ENCODE measurements at regions not wholly inside any gene's neighbourhood (a gene's known extent, or its start where the extent isn't known, plus 50 kb on each side); places are given as distances from the start of the nearest gene placed in this dataset.

DNA sequence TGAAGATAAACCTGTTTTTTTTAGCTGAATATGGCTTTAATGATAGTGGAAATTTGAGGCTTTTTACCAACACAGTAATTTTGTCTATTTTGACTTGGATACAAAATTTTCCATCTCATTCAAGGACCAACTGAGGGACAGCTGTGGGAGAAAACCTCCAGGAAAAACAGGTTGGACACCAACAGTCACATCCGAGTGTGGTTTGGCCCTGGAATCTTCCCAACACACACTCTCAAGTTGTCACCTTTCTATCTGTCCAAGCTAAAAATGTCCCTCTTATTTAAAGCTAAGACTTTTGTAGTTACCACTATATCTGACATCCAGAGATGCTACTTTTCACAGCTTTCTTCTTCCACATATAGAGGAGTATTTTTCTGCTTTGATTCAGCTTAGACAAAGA lies 404.9 kb downstream of the PCDH7 start:
- DNase-seq, result no peak
- Mint-ChIP-seq H3K4me3 (no peak overlapping the region), H3K27me3 (no peaks in the 10 kb centered on the region), H3K36me3 (no peaks in the 10 kb centered on the region), H3K4me1 (no peaks in the 10 kb centered on the region), H3K9me3 (peaks cover 3% of the 10 kb centered on the region), H3K27ac (no peak overlapping the region)

DNA sequence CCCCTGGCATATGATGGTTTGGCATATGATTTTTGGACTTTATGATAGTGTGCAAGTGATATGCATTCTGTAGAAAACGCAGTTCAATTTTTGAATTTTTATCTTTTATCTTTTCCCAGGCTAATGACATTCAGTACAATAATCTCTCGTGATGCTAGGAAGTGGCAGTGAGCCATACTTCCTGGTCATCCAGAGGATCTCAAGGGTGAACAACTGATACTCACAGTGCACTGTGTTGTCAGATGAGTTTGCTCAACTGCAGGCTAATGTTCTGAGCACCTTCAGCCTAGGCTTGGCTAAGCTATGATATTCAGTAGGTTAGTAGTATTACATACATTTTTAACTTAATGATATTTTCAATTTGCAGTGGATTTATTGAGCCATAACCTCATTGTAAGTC lies 405.3 kb downstream of the PCDH7 start:
- Mint-ChIP-seq H3K4me1 (no peaks in the 10 kb centered on the region), H3K4me3 (no peak overlapping the region), H3K27ac (no peak overlapping the region)

DNA sequence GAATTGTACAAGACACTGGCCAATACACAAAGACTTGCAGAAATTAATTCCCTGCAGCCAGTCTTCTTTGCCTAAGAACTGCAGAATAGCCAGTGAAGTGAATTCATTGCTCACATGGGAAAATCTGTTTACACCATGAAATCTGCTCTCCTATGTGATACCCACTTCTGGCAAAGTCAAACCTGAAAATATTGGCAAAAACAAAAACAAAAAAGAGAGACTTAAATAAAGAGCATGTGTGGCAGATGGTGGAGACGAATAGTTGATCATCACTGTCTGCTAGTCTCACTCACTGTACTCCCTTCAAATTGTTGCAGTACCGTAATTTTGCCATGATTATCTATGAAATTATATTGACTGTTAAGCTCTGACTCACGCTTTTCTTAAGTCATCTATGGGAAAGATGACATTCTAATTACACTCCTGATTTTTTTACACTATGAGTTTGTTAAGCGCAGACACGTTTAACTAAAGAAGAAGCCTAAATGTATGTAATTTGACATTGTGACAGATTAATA lies 406.8 kb downstream of the PCDH7 start:
- no peaks in the 10 kb centered on the region for H3K36me3 Mint-ChIP-seq
- no peaks in the 10 kb centered on the region for H3K27me3 Mint-ChIP-seq
- H3K4me1 Mint-ChIP-seq, result no peaks in the 10 kb centered on the region
- H3K9me3 Mint-ChIP-seq, result peaks cover 3% of the 10 kb centered on the region
- DNase-seq, result no peak
- H3K4me3 Mint-ChIP-seq, result no peak overlapping the region
- H3K27ac Mint-ChIP-seq, result no peak overlapping the region

More for the DNA sequence above, 405.3 kb downstream of the PCDH7 start:
- DNase-seq, result no peak
- Mint-ChIP-seq H3K27me3 (no peaks in the 10 kb centered on the region), H3K9me3 (peaks cover 3% of the 10 kb centered on the region), H3K36me3 (no peaks in the 10 kb centered on the region)

DNA sequence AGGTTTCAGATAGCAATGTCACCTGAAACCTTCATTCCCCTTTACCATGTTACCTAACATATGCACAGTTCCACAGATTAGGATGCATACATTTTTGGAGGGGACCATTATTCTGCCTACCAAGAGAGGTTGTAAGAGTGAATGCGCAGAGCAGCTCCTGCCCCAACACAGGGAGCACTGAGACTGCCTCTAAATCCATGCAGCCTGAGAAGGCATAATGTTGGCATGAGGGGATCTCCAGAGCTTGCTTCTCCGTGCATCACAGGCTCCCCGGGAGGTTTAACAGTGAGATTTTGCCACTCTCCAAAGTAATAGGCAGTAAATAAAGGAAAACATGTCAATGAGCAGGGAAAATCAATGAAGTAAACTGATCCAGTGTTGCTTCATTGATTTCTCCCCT lies 410.8 kb downstream of the PCDH7 start:
- H3K27me3 Mint-ChIP-seq, result no peaks in the 10 kb centered on the region
- H3K4me3 Mint-ChIP-seq, result no peak overlapping the region
- DNase-seq, result no peak
- H3K9me3 Mint-ChIP-seq, result peaks cover 4% of the 10 kb centered on the region
- no peaks in the 10 kb centered on the region for H3K36me3 Mint-ChIP-seq
- no peak overlapping the region for H3K27ac Mint-ChIP-seq
- no peaks in the 10 kb centered on the region for H3K4me1 Mint-ChIP-seq

DNA sequence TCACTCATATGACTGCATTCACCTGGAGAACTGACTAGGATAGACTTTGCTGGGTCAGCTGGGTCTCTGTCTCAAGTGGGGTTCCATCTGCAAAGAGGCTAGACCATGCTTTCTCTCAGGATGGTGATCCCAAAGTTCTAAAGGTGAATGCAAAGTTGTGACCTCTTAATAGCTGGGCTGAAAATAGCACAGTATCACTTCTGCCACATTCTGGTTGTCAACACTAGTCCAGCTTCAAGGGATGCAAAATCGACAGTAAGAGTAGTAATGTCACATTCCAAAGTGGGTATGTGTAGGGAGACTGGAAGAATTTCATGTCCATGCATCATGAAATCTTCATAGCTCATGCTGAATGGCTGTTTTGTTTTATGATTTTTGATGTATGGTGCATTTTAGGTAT lies 414.6 kb downstream of the PCDH7 start:
- Mint-ChIP-seq H3K27me3 (no peaks in the 10 kb centered on the region), H3K36me3 (no peaks in the 10 kb centered on the region), H3K4me1 (no peaks in the 10 kb centered on the region), H3K4me3 (no peak overlapping the region), H3K9me3 (peaks cover 1% of the 10 kb centered on the region), H3K27ac (no peak overlapping the region)
- no peak for DNase-seq

DNA sequence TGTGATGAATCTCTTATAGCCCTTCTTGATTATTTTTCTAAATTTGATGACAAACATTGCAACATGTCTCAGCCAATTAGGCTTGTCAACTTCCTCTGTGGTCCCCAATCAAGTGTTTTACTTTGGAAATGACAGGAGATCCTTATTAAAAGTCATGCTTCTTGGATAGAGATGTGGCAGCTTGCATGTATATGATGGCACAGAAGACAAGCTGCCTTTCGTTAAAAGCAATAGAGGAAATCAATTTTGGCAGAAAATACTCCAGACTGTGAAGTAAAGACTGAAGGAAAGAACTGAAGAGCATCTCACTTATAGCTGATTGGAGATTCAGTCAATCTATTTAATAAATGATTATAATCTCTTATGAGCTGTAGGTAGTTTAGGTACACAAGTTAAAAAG lies 419.6 kb downstream of the PCDH7 start:
- DNase-seq, result no peak
- no peaks in the 10 kb centered on the region for H3K36me3 Mint-ChIP-seq

DNA sequence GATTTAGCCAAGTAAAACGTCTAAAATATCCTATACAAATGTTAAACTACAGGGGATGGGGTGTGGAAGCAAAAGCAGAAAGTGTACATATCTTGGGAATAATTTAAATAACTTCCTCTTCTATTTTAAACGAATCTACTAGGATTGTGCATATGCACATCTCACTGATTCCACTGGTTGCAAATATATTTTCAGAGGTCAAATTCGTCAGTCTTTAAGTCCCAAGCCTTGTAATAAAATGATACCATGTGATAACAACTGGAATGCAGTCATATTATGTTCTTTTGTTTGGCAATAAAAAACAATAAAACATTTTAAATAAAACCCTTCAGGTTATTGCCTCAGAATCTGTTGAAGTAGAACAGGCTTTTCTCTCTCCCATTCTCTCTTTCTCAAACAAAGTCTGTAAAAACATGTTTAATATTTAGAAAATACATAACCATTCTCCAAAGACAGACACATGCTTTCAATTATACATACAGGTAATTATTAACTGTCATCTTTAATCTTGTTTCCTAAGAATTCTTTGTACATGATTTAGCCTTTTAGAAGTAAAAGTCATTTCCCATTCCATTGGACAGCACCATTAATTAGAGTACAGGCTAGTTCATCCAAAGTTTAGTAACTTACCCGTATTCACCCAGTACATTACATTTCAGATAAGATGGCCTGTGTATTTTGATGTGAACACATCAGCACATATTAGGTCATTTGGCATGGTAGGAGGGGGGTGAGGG lies 421.1 kb downstream of the PCDH7 start:
- H3K36me3 Mint-ChIP-seq, result no peaks in the 10 kb centered on the region
- H3K9me3 Mint-ChIP-seq, result peaks cover 2% of the 10 kb centered on the region
- H3K27ac Mint-ChIP-seq, result no peak overlapping the region
- H3K27me3 Mint-ChIP-seq, result no peaks in the 10 kb centered on the region
- H3K4me1 Mint-ChIP-seq, result no peaks in the 10 kb centered on the region
- no peak overlapping the region for H3K4me3 Mint-ChIP-seq
- no peak for DNase-seq

More for the DNA sequence above, 419.6 kb downstream of the PCDH7 start:
- Mint-ChIP-seq H3K27ac (no peak overlapping the region), H3K9me3 (no peaks in the 10 kb centered on the region), H3K4me1 (no peaks in the 10 kb centered on the region), H3K27me3 (no peaks in the 10 kb centered on the region), H3K4me3 (no peak overlapping the region)

DNA sequence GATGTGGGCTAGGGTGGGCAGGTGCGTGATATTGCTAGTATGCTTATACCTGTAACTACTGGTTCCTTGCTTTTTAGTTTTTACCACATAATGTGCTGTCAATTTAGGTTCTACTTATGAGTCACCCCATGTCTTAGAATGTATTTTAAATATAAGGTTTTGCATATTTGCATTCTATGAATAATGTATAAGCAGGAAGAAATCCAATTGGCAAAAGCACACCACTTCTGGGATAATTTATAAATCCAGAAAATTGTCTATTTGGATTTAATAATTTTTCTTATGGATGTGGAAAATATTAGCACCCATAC lies 421.6 kb downstream of the PCDH7 start:
- Mint-ChIP-seq H3K4me3 (no peak overlapping the region), H3K9me3 (peaks cover 2% of the 10 kb centered on the region), H3K4me1 (no peaks in the 10 kb centered on the region), H3K36me3 (no peaks in the 10 kb centered on the region), H3K27ac (no peak overlapping the region), H3K27me3 (no peaks in the 10 kb centered on the region)
- no peak for DNase-seq

DNA sequence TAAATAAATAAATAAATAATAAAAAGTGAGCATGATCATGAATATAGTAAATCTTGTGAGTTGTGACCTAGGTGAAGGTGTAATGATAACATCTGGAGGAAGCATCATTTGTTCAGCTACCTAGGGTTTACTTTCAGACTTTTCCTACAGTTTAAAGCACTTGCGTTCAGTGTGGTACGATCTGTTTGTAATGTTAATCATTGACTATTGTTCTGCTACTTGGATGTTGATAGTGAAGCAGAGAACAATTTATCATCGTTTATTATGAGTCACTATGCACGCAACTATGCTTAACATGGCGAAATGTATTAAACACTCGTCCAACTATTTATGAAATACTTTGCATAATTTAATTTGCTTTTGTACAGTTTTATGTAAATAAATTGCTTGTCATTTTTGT lies 426.2 kb downstream of the PCDH7 start:
- Mint-ChIP-seq H3K4me1 (no peaks in the 10 kb centered on the region), H3K9me3 (peaks cover 2% of the 10 kb centered on the region), H3K36me3 (no peaks in the 10 kb centered on the region), H3K27me3 (no peaks in the 10 kb centered on the region), H3K27ac (no peak overlapping the region), H3K4me3 (no peak overlapping the region)
- DNase-seq, result no peak

DNA sequence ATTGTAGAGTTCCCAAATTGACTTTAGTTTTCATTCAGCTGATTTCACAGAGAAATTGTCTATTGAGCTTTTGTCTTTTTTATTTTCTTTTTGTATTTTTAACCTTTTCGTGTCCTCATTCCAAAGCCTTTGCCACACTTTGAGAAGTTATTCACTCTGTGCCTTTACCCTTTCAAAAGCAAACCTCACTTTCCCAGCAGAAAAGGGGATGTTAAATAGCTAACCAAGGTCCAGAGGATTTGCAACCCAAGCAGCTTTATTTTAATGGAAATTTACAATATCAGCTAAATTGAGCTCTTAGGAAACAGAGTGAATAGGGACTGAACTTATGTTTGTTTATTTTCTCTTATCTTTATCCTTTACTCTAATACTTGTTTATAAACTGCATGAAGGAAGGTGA lies 428.8 kb downstream of the PCDH7 start:
- H3K4me1 Mint-ChIP-seq, result no peaks in the 10 kb centered on the region
- H3K27me3 Mint-ChIP-seq, result no peaks in the 10 kb centered on the region
- no peak overlapping the region for H3K4me3 Mint-ChIP-seq
- H3K36me3 Mint-ChIP-seq, result no peaks in the 10 kb centered on the region
- peaks cover 2% of the 10 kb centered on the region for H3K9me3 Mint-ChIP-seq
- no peak overlapping the region for H3K27ac Mint-ChIP-seq
- DNase-seq, result no peak

DNA sequence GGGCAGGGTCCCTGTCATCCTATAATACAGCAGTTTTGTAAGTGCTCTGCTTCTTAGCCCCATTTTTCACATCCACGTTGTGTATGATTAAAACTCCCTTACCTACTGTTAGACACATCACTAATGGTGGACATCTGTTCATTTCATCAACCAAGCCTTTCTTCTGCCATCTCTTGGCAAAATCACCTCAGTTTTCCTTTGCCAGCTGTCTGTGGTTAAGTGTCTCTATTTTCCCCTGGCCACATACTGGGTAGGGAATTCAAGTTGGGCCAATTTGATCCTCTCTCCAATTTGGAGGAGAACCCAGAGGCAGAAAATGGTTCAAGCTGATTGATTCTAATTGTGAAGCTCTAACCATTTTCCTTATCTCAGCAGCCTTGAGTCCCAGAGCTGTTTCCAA lies 436.1 kb downstream of the PCDH7 start:
- H3K4me3 Mint-ChIP-seq, result no peak overlapping the region
- H3K27ac Mint-ChIP-seq, result no peak overlapping the region
- H3K27me3 Mint-ChIP-seq, result no peaks in the 10 kb centered on the region
- H3K36me3 Mint-ChIP-seq, result no peaks in the 10 kb centered on the region
- no peaks in the 10 kb centered on the region for H3K4me1 Mint-ChIP-seq
- H3K9me3 Mint-ChIP-seq, result no peaks in the 10 kb centered on the region
- DNase-seq, result no peak

DNA sequence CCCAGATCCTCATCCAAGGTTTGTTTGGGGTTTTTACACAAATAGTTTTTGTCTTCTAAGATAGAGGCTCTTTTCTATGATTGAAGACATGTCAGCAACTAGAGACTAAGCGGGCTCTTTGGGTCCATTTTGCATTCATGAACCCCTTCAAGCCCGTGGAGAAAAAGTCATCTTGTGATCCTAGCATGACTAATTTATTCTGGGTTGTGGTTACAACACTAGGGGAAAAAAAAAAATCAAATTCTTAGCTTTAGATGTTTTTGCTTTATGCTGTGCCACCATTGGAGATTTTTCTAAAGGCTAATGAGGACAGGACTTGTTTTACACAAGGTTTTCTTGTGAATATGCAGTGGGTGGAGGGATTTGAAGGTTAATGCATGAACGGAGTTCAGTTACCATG lies 440.0 kb downstream of the PCDH7 start:
- no peaks in the 10 kb centered on the region for H3K27me3 Mint-ChIP-seq
- H3K4me1 Mint-ChIP-seq, result no peaks in the 10 kb centered on the region
- no peak overlapping the region for H3K27ac Mint-ChIP-seq
- no peaks in the 10 kb centered on the region for H3K36me3 Mint-ChIP-seq
- no peaks in the 10 kb centered on the region for H3K9me3 Mint-ChIP-seq
- DNase-seq, result no peak
- no peak overlapping the region for H3K4me3 Mint-ChIP-seq

DNA sequence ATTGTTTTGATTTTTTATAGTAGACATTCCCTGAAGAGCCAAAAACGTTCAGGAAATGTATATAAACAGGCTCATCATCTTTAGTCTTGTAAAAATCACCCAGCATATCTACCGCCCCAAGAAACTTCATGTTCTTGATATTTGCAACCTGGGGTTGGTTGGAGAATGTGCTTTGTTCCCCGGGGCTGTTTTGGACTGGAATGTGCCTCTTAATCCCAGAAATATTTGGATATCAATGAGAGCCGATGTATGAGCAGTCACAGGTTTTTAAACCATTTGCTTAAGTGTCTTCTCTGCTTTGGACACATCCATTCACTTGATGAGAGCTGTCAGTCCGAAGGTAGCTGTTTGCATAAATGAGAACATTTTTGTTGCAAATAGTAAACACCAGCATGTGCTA lies 449.7 kb downstream of the PCDH7 start:
- no peak for DNase-seq
- H3K4me3 Mint-ChIP-seq, result no peak overlapping the region
- no peaks in the 10 kb centered on the region for H3K36me3 Mint-ChIP-seq
- H3K9me3 Mint-ChIP-seq, result peaks cover 9% of the 10 kb centered on the region
- H3K27me3 Mint-ChIP-seq, result no peaks in the 10 kb centered on the region
- H3K4me1 Mint-ChIP-seq, result no peaks in the 10 kb centered on the region
- no peak overlapping the region for H3K27ac Mint-ChIP-seq

DNA sequence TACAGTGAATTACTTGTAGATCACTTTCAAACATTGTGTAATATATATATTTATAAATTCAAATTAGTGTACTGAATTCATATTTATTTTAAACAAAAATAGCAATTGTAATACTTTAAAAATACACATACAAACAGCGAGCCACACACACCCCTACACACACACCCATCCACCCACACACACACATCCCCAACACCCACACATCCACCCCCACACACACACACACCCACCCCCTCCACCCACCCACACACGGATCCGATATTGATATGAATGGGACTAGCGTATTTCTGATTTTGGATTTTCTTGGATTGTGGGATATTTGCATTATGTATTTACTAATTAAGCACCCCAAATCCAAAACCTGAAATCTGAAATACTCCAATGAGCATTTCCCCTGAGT lies 451.2 kb downstream of the PCDH7 start:
- H3K27ac Mint-ChIP-seq, result no peak overlapping the region
- peaks cover 9% of the 10 kb centered on the region for H3K9me3 Mint-ChIP-seq
- DNase-seq, result no peak
- no peaks in the 10 kb centered on the region for H3K4me1 Mint-ChIP-seq
- no peak overlapping the region for H3K4me3 Mint-ChIP-seq
- no peaks in the 10 kb centered on the region for H3K36me3 Mint-ChIP-seq
- no peaks in the 10 kb centered on the region for H3K27me3 Mint-ChIP-seq

DNA sequence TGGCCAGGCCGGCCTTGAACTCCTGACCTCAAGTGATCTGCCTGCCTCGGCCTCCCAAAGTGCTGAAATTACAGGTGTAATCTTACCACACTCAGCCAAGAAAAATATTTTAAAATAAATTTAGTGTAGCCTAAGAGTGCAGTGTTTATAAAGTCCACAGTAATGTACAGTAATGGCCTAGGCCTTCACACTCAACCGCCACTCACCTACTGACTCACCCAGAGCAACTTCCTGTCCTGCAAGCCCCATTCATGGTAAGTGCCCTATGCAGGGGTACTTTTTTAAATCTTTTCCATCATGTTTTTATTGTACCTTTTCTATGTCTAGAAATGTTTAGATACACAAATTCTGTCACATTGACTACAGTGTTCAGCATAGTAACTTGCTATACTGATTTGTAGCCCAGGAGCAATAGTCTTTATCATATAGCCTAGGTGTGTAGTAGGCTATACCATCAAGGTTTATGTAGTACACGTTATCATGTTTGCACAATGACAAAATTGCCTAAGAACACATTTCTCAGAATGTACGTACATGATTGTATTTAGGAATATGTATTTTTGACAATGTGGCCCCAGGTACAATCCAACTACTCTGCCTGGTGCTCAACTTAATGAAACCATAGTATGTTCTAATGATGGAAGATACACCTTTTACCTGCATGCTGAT lies 455.2 kb downstream of the PCDH7 start:
- H3K4me1 Mint-ChIP-seq, result no peaks in the 10 kb centered on the region
- H3K36me3 Mint-ChIP-seq, result no peaks in the 10 kb centered on the region
- no peak overlapping the region for H3K27ac Mint-ChIP-seq
- peaks cover 7% of the 10 kb centered on the region for H3K9me3 Mint-ChIP-seq
- DNase-seq, result no peak
- no peak overlapping the region for H3K4me3 Mint-ChIP-seq
- no peaks in the 10 kb centered on the region for H3K27me3 Mint-ChIP-seq

DNA sequence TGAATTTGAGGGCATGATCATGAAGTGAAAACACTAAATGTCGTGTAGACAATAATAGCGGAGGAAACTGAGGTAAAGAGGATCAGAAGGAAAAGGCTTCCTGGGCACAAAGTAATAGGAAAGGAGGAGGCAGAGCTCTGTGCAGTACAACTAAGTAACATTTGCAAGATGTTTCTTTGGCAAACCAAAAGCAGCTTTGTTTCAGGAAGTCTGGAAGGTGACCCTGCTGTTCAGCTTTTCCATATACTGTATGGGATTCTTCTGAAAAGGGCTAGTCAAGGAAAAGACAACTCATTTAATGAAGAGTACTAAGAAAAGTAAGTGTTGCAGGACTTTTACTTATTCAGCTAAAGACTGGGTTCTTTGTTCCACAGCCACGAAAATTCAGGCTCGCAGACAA lies 463.1 kb downstream of the PCDH7 start:
- no peak overlapping the region for H3K4me3 Mint-ChIP-seq
- H3K9me3 Mint-ChIP-seq, result peaks cover 5% of the 10 kb centered on the region
- H3K4me1 Mint-ChIP-seq, result no peaks in the 10 kb centered on the region
- no peaks in the 10 kb centered on the region for H3K36me3 Mint-ChIP-seq
- no peaks in the 10 kb centered on the region for H3K27me3 Mint-ChIP-seq
- DNase-seq, result no peak
- H3K27ac Mint-ChIP-seq, result no peak overlapping the region
